Sigmoid colon (tissue), 4 donors: ENCODE measurements at regions not wholly inside any gene's neighbourhood (a gene's known extent, or its start where the extent isn't known, plus 50 kb on each side); places are given as distances from the start of the nearest gene placed in this dataset.

Source experiments
- EP300 ChIP-seq, 4 donors: sonication (generic); formaldehyde crosslinking; IDR thresholded peaks; one replicate each; pipeline ENCODE4 v1.6.1; 2017; ENCODE audit warnings: antibody characterized with exemption in 4 of 4
- TF ChIP-seq, protein P1 (sequence below), 4 experiments: fragments of 450-650 bp in 3 of 4; fragments of 200-600 bp in 1 of 4; IDR thresholded peaks; one replicate each; pipeline ENCODE4 v1.5.1; 2016 to 2019; ENCODE audit warnings: antibody characterized with exemption in 4 of 4, mild to moderate bottlenecking in 3 of 4, moderate library complexity in 2 of 4

- TF ChIP-seq, protein P1, sequence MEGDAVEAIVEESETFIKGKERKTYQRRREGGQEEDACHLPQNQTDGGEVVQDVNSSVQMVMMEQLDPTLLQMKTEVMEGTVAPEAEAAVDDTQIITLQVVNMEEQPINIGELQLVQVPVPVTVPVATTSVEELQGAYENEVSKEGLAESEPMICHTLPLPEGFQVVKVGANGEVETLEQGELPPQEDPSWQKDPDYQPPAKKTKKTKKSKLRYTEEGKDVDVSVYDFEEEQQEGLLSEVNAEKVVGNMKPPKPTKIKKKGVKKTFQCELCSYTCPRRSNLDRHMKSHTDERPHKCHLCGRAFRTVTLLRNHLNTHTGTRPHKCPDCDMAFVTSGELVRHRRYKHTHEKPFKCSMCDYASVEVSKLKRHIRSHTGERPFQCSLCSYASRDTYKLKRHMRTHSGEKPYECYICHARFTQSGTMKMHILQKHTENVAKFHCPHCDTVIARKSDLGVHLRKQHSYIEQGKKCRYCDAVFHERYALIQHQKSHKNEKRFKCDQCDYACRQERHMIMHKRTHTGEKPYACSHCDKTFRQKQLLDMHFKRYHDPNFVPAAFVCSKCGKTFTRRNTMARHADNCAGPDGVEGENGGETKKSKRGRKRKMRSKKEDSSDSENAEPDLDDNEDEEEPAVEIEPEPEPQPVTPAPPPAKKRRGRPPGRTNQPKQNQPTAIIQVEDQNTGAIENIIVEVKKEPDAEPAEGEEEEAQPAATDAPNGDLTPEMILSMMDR (IDR thresholded peaks at IDR 0.05) = no peak
- no peak for TF ChIP-seq EP300 (IDR thresholded peaks at IDR 0.05)
Observed at GRCh38 chr2:181778621-181779201, 98.4 kb upstream of the NEUROD1 start.
